HG02943 (cell line): ENCODE measurements at regions not wholly inside any gene's neighbourhood (a gene's known extent, or its start where the extent isn't known, plus 50 kb on each side); places are given as distances from the start of the nearest gene placed in this dataset.

ENCODE experiments used
- ATAC-seq: cut with Tn5 transposase; IDR thresholded peaks from one replicate; pipeline ENCODE4 v1.9.1; 2021; ENCODE audit warnings: mild to moderate bottlenecking, low read depth, moderate library complexity; ENCODE audit not compliant: unreplicated experiment

DNA sequence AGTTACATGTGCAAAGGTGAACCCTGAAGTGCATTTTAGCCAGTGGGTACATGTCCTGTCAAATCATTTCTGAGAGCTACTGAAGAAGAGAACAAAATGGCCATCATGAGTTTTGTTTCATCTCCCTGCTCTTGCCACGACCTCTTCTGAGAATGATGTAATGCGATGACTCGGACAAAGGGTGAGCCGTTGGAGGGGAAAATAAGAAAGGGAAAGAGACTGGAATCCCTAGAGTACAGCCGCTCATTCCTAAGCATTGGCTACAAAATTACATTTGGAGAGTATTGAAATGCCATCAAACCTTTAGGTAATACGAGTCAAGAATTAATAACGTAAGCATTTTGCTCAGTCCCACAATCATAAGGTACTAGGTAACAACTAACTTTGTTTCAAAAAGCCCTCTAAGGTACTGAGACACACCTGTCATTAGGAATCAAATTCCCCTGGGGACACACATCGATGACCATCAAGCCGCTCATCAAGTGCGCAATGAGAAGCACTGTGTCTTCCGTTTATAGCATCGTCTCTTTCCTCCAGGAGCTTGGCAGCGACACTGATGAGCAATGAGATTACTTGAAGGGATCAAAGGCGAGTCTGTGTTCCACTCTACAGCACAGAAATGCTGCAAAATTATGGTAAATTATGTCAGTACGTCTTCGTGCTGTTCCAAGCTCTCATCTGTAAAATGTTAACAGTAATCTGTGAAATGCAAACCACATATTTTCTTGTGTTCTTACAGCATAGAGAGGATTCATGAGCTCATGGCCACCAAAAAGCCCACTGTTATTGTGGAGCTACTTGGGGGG is 97.3 kb upstream of the PIEZO2 start:
- no peak for ATAC-seq

GRCh38 chr18:11245879-11246278 is 96.5 kb upstream of the PIEZO2 start:
- no peak for ATAC-seq

GRCh38 chr18:11237484-11237883 is 88.1 kb upstream of the PIEZO2 start:
- no peak for ATAC-seq

DNA sequence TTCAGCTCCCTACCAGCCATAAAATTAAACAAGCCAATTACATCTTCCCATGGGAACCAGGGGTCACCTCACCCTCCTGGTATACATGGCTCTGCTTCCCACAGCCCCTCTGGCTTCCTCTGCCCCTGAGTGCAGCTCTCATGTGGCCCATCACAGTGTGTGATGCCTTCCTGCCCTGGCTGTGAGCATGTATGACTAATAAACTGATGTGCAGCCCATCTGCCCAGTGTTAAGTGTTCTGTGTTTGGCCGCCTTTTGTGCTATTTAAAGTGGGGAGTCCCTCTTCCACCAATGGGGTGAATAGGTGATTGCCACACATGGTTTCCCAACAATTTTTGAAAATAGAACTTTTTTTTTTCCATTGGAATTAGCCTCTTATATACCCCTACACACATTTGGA is 87.7 kb upstream of the PIEZO2 start:
- no peak for ATAC-seq

GRCh38 chr18:11224153-11224552 is 74.8 kb upstream of the PIEZO2 start:
- ATAC-seq = no peak

DNA sequence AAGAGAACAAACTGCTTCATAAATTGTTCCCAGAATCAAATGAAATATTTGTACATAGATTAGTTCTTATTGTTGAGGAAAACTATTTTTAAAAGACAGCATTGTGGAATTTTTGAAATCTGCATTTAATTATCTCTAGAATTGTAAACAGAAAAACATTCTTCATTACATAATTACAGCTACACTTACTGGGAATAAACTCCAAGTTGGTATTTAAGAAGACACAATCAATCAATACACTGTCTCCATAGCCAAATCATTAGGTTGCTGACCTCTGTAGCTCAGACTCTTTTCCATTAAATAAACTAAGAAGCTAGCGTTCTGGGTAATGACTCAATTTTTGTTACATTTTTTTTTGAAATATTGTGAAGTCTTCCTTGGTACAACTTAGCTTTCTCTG is 70.2 kb upstream of the PIEZO2 start:
- ATAC-seq = no peak

- no peak for ATAC-seq
Observed at GRCh38 chr18:11215216-11215615, 65.8 kb upstream of the PIEZO2 start.

DNA sequence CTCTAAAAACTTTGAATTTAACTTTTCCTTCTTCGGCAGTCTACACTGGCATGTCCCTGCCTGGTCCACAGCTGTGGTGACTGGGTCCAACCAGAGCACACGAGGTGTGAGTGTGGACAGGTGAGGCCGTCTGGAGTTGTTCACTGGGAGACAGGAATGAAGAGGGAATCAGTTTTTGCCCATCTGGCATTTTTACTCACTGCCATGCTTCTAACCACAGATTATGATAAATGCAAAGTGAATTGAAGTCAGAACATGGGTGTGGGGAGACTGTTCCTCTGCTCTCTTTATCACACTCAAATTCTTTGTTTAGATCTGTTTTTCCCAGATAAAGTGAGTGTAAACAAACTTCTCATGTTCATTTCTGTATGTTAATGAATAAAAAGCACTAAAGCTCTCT is 54.7 kb upstream of the PIEZO2 start:
- no peak for ATAC-seq

GRCh38 chr18:11199477-11199876 is 50.1 kb upstream of the PIEZO2 start:
- no peak for ATAC-seq
